Mesothelial cell of epicardium (in vitro differentiated cells): ENCODE measurements at regions not wholly inside any gene's neighbourhood (a gene's known extent, or its start where the extent isn't known, plus 50 kb on each side); places are given as distances from the start of the nearest gene placed in this dataset.

ENCODE experiments used
- DNase-seq, 2 experiments: peaks; one replicate each; pipeline ENCODE4 v3.0.0; 2021; ENCODE audit warnings: low spot score in 2 of 2; ENCODE audit not compliant: unreplicated experiment in 2 of 2
- H3K27ac Mint-ChIP-seq: 2 replicates; pipeline ENCODE4 v1.8.0; 2021; ENCODE audit warnings: mixed read lengths
- H3K27me3 Mint-ChIP-seq: 2 replicates; pipeline ENCODE4 v1.8.0; 2021; ENCODE audit warnings: low read depth, mixed read lengths
- H3K36me3 Mint-ChIP-seq: 2 replicates; pipeline ENCODE4 v1.8.0; 2021; ENCODE audit warnings: mixed read lengths
- H3K4me1 Mint-ChIP-seq: 2 replicates; pipeline ENCODE4 v1.8.0; 2021; ENCODE audit warnings: mixed read lengths
- H3K4me3 Mint-ChIP-seq: 2 replicates; pipeline ENCODE4 v1.8.0; 2021; ENCODE audit warnings: mild to moderate bottlenecking, moderate library complexity, mixed read lengths
- H3K9me3 Mint-ChIP-seq: 2 replicates; pipeline ENCODE4 v1.8.0; 2021; ENCODE audit warnings: mixed read lengths
- TF ChIP-seq, protein P1 (sequence below): fragments of 200-600 bp; sonication (generic); IDR thresholded peaks from one replicate; pipeline ENCODE4 v1.5.0; 2021; ENCODE audit warnings: antibody characterized with exemption; ENCODE audit not compliant: unreplicated experiment

DNA sequence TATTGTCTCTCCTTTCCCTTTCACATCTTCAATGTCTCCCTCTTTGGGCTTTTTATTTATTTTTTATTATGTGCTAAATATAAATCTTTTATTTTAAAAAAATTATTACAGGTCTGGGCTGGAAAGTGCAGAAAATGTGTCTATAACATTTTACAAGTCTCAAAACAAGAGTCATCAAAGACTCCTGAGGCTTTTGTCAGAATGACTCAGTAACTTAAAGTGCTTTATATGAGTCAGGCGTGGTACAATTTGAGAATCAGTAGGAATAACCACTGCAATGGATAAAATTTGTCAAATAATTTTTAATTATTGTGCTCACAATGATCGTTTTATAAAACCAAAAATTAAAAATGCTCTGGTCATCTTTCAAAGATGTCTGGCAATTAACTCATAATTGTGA, 193.9 kb downstream of the MMUT start:
- no peaks in the 10 kb centered on the region for H3K4me1 Mint-ChIP-seq
- H3K36me3 Mint-ChIP-seq = no peaks in the 10 kb centered on the region
- peaks cover 7% of the 10 kb centered on the region for H3K9me3 Mint-ChIP-seq
- TF ChIP-seq, protein P1, sequence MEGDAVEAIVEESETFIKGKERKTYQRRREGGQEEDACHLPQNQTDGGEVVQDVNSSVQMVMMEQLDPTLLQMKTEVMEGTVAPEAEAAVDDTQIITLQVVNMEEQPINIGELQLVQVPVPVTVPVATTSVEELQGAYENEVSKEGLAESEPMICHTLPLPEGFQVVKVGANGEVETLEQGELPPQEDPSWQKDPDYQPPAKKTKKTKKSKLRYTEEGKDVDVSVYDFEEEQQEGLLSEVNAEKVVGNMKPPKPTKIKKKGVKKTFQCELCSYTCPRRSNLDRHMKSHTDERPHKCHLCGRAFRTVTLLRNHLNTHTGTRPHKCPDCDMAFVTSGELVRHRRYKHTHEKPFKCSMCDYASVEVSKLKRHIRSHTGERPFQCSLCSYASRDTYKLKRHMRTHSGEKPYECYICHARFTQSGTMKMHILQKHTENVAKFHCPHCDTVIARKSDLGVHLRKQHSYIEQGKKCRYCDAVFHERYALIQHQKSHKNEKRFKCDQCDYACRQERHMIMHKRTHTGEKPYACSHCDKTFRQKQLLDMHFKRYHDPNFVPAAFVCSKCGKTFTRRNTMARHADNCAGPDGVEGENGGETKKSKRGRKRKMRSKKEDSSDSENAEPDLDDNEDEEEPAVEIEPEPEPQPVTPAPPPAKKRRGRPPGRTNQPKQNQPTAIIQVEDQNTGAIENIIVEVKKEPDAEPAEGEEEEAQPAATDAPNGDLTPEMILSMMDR = no peak
- DNase-seq = no peak
- no peak overlapping the region for H3K27ac Mint-ChIP-seq
- H3K4me3 Mint-ChIP-seq = no peak overlapping the region
- H3K27me3 Mint-ChIP-seq = no peaks in the 10 kb centered on the region

DNA sequence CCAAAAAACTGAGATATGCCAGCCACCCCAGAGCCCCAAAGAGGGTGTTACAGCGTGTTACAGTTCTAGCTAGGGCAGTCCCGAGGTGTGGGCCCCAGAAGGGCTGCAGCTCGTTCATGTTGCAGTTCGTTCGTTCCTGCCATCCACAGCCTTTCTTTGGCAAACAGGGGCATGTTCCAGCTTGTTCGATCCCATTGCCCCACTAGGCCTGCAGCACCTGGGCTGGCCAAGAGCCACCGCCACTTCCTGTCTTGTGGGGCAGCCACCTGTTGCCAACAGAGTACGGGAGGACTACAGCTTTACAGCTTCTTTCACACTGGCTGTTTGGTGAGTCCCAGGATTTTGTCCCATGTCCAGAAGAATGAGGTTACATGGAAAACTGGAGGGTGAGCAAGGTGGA, 198.1 kb downstream of the MMUT start:
- Mint-ChIP-seq H3K36me3 (no peaks in the 10 kb centered on the region), H3K4me1 (no peaks in the 10 kb centered on the region), H3K9me3 (peaks cover 7% of the 10 kb centered on the region), H3K4me3 (no peak overlapping the region), H3K27ac (no peak overlapping the region), H3K27me3 (no peaks in the 10 kb centered on the region)
- TF ChIP-seq, protein P1 = no peak
- no peak for DNase-seq

DNA sequence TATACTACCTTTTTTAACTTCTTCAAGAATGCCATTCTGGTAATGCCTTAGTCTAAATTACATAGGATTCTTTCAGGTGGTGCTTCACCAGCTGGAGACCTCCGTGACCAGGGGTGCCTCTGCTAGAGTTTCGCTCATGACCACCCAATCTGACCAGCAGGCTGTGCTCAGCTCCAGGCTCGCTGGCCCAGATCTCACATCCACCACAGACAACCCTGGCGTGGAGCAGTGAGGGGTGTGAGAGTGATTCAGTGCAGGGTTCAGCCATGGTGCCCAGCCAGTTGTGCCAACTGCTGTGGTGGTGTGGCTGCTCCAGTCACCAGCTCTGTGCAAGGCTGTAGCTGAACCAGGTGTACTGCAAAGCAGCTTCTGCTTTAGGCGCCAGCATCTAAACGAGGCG, 198.6 kb downstream of the MMUT start:
- H3K36me3 Mint-ChIP-seq = no peaks in the 10 kb centered on the region
- peaks cover 7% of the 10 kb centered on the region for H3K9me3 Mint-ChIP-seq
- no peak for DNase-seq
- no peak overlapping the region for H3K4me3 Mint-ChIP-seq
- no peaks in the 10 kb centered on the region for H3K27me3 Mint-ChIP-seq
- H3K27ac Mint-ChIP-seq = no peak overlapping the region
- H3K4me1 Mint-ChIP-seq = no peaks in the 10 kb centered on the region
- TF ChIP-seq, protein P1 = no peak

DNA sequence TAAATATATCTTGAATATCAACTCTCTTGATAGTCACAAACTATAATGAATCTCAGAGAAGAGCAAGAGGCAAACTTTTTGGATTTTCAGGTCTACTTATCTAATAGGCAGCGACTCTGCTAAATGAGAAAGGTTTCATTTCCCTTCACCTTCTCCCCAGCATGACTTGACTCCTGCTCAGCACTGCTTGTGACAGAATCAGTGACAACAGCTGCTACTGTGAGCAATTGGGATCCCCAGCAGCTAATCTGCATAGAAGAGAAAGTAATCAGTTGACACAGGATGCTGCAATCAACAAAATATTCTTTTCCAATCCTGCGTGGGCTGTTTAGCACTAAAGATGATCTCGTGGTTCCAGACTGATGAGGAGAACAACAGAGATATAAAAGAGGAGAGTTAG, 205.5 kb downstream of the MMUT start:
- Mint-ChIP-seq H3K4me3 (no peak overlapping the region), H3K4me1 (no peaks in the 10 kb centered on the region), H3K9me3 (no peaks in the 10 kb centered on the region), H3K27me3 (no peaks in the 10 kb centered on the region), H3K36me3 (no peaks in the 10 kb centered on the region), H3K27ac (no peak overlapping the region)
- TF ChIP-seq, protein P1 = no peak
- DNase-seq = no peak

DNA sequence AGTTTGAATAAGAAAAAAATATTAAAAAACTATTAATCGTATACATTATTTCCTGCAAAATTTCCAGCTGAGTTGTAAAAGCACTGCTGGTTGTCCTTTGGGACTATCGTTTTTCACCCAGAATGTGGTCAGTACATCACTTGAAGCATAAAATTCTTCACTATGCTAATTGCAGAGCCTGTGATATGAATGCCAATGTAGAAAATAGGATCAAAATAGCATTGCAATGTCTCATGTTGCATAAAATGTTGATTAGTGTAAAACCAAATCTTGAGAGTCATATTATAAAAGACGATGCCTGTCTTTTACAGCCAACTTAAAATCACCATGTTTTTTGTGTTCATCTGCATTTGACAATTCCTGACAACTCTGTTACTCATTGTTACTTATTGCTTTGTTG, 207.7 kb downstream of the MMUT start:
- Mint-ChIP-seq H3K27ac (no peak overlapping the region), H3K4me3 (no peak overlapping the region), H3K9me3 (no peaks in the 10 kb centered on the region), H3K36me3 (no peaks in the 10 kb centered on the region), H3K4me1 (no peaks in the 10 kb centered on the region), H3K27me3 (no peaks in the 10 kb centered on the region)
- DNase-seq = no peak
- TF ChIP-seq, protein P1 = no peak

DNA sequence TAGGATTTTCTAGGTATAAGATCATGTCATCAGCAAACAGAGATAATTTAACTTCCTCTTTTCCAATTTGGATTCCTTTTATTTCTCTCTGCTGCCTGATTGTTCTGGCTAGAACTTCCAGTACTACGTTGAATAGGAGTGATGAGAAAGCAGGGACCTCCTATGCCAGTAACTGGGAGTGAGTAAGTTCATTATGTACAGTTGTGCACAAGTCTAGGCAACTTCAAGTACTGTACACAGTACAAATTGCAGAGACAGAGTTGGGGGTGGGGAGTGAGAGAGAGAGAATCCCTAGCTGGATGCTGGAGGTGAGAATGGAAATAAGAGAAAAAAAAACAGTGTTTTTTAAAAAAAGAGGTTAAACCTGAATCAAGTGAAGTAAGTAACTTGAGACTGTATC, 210.2 kb downstream of the MMUT start:
- no peaks in the 10 kb centered on the region for H3K36me3 Mint-ChIP-seq
- no peak for DNase-seq
- TF ChIP-seq, protein P1 = no peak
- no peaks in the 10 kb centered on the region for H3K4me1 Mint-ChIP-seq
- no peak overlapping the region for H3K27ac Mint-ChIP-seq
- no peaks in the 10 kb centered on the region for H3K27me3 Mint-ChIP-seq
- H3K4me3 Mint-ChIP-seq = no peak overlapping the region
- no peaks in the 10 kb centered on the region for H3K9me3 Mint-ChIP-seq
